Right lobe of liver (tissue), 6 donors: ENCODE measurements at regions not wholly inside any gene's neighbourhood (a gene's known extent, or its start where the extent isn't known, plus 50 kb on each side); places are given as distances from the start of the nearest gene placed in this dataset.

Source experiments
- ATAC-seq, 4 donors: fragments of 200-7000 bp; cut with Tn5 transposase; one replicate each; pipeline ENCODE4 v1.9.1; 2020; ENCODE audit warnings: mild to moderate bottlenecking in 4 of 4, moderate library complexity in 4 of 4
- DNase-seq, 3 donors: peaks; one replicate each; pipeline ENCODE4 v3.0.0-alpha.2; 2020
- H3K27ac ChIP-seq, 3 donors: fragments of 200-600 bp; one replicate each; pipeline ENCODE4 v1.8.0; 2022
- H3K27me3 ChIP-seq, 2 donors: fragments of 200-600 bp; one replicate each; pipeline ENCODE4 v1.8.0; 2022
- H3K36me3 ChIP-seq, 4 donors: fragments of 200-600 bp; sonication (generic) in 1 of 4; one replicate each; pipeline versions ENCODE4 v1.5.1 to v1.8.0; 2017 to 2022; ENCODE audit warnings: control low read depth in 1 of 4
- H3K4me1 ChIP-seq, 4 donors: fragments of 200-600 bp; sonication (generic) in 1 of 4; one replicate each; pipeline versions ENCODE4 v1.5.1 to v1.8.0; 2017 to 2022; ENCODE audit warnings: control low read depth in 1 of 4
- H3K4me3 ChIP-seq, 3 donors: fragments of 200-600 bp; one replicate each; pipeline ENCODE4 v1.8.0; 2022
- H3K9me3 ChIP-seq, 4 donors: fragments of 200-600 bp; sonication (generic) in 1 of 4; one replicate each; pipeline versions ENCODE4 v1.5.1 to v1.8.0; 2017 to 2022; ENCODE audit warnings: control low read depth in 1 of 4
- CTCF ChIP-seq, 4 donors: fragments of 200-600 bp in 3 of 4; fragments of 450-650 bp in 1 of 4; IDR thresholded peaks; one replicate each; pipeline versions ENCODE4 v1.5.1 to v1.8.0; 2016 to 2022; ENCODE audit warnings: antibody characterized with exemption in 4 of 4, mild to moderate bottlenecking in 2 of 4
- POLR2A ChIP-seq: fragments of 450-650 bp; IDR thresholded peaks from one replicate; pipeline ENCODE4 v1.6.1; 2017; ENCODE audit warnings: antibody characterized with exemption, mild to moderate bottlenecking
- WGBS: methylation state at CpG from one replicate; pipeline ENCODE4 v1.1.6; 2018; ENCODE audit warnings: low coverage, low lambda C conversion rate; ENCODE audit not compliant: insufficient coverage; ENCODE audit errors: missing lambda C conversion rate; 5-methylcytosine and 5-hydroxymethylcytosine counted together
- intact Hi-C, 2 donors: fragments of 100-400 bp; cut with DNase I; formaldehyde crosslinking; loops; one replicate each; pipeline versions ENCODE4 v1.11.2 to v1.14.1; 2022
- donor health status: DM: no; HTN: yes; CAD: no.
- donor health status: DM: no; HTN: no; CAD: no.
- donor health status: DM: no; HTN: no; CAD: no.
- donor health status: DM: no; HTN: yes; CAD: no.
- donor health status: DM: no; HTN: yes; CAD: no.

- no peak overlapping the region for H3K27ac ChIP-seq
- no peak overlapping the region for H3K4me3 ChIP-seq
- H3K4me1 ChIP-seq, result no peaks in the 10 kb centered on the region
- ATAC-seq, result no peak
- H3K36me3 ChIP-seq, result no peaks in the 10 kb centered on the region
- intact Hi-C loops, result no loop called here
- no peak for DNase-seq
- H3K9me3 ChIP-seq, result no peaks in the 10 kb centered on the region
- TF ChIP-seq CTCF (IDR thresholded peaks at IDR 0.05) (no peak), POLR2A (no peak)
- H3K27me3 ChIP-seq, result no peaks in the 10 kb centered on the region
- WGBS, result 24% methylated on average over 1 of the region's 1 CpG
Measured at GRCh38 chr4:126486377-126486776, 1146.4 kb upstream of the INTU start.

- no peaks in the 10 kb centered on the region for H3K4me1 ChIP-seq
- no peaks in the 10 kb centered on the region for H3K27me3 ChIP-seq
- H3K4me3 ChIP-seq, result no peak overlapping the region
- WGBS, result 83% methylated on average over 5 of the region's 33 CpGs
- DNase-seq, result no peak
- no peak for ATAC-seq
- H3K9me3 ChIP-seq, result no peaks in the 10 kb centered on the region
- H3K27ac ChIP-seq, result no peak overlapping the region
- intact Hi-C loops, result no loop called here
- H3K36me3 ChIP-seq, result no peaks in the 10 kb centered on the region
- TF ChIP-seq POLR2A (no peak), CTCF (IDR thresholded peaks at IDR 0.05) (no peak)
Measured at GRCh38 chr4:126489826-126490463, 1142.8 kb upstream of the INTU start.

DNA sequence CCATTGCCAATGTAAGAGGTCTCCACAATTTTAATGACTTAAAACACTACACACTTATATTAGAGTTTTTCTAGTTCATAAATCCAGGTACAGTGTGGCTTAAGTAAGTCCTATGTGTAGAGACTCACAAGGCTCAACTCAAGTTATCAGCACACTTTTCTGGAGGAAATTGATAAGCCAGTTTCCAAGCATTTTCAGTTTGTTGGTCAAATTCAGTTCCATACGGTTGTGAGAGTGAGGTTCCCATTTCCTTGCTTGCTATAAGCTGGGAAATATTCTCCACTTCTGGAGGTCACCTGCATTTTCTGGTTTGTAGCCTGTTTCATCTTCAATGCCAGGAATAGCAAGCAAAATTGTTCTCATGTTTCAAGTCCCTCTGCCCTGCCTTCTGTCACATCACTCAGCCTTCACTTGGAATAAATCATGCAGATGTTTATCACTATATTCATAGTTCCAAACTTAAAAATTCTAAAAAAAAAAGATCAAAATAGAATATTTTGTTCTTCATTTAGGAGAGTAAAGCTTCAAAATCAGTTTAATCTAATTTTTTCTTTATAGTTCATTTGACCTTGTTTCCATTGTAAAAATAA, 1137.5 kb upstream of the INTU start:
- 38% methylated on average over 1 of the region's 1 CpG for WGBS
- H3K27me3 ChIP-seq, result no peaks in the 10 kb centered on the region
- no peaks in the 10 kb centered on the region for H3K9me3 ChIP-seq
- H3K36me3 ChIP-seq, result no peaks in the 10 kb centered on the region
- ATAC-seq (no peak), DNase-seq (no peak)
- H3K4me3 ChIP-seq, result no peak overlapping the region
- no peak overlapping the region for H3K27ac ChIP-seq
- no peak for TF ChIP-seq POLR2A
- TF ChIP-seq CTCF (IDR thresholded peaks at IDR 0.05), result no peak
- intact Hi-C loops, result no loop called here
- no peaks in the 10 kb centered on the region for H3K4me1 ChIP-seq

DNA sequence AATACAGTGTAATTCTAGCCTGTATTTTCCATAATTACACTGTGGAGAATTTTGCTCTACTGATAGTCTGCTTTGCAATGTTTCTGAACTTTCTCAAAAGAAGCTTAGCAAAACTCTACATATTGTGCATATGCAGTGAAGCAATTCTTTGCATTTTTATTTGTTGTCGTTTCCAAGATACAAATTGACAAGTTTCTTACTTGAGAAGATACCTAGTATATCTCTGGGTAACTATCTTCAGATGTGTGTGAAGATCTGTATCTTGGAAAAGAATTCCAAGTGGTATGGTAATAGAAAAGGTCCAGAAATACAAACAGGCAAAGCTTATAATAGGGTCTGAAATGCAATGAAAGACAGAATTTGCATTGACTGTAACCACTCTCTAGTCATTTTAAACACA, 1119.8 kb upstream of the INTU start:
- no peaks in the 10 kb centered on the region for H3K36me3 ChIP-seq
- no peaks in the 10 kb centered on the region for H3K27me3 ChIP-seq
- DNase-seq, result no peak
- TF ChIP-seq CTCF (IDR thresholded peaks at IDR 0.05) (no peak), POLR2A (no peak)
- WGBS, result 17% methylated on average over 1 of the region's 1 CpG
- ATAC-seq, result no peak
- intact Hi-C loops, result no loop called here
- no peak overlapping the region for H3K27ac ChIP-seq
- H3K4me1 ChIP-seq, result no peaks in the 10 kb centered on the region
- H3K4me3 ChIP-seq, result no peak overlapping the region
- H3K9me3 ChIP-seq, result no peaks in the 10 kb centered on the region
